Naive B cell (primary cell): ENCODE measurements at regions not wholly inside any gene's neighbourhood (a gene's known extent, or its start where the extent isn't known, plus 50 kb on each side); places are given as distances from the start of the nearest gene placed in this dataset.
A peak's percentile ranks its signal among the peaks of the same experiment; 100 is the strongest.
"Not testable (repeated sequence)": the region's sequence is repeated elsewhere in the genome, so short reads cannot be mapped to it uniquely, and the experiment has no call there.

ENCODE experiments used
- ATAC-seq, 2 donors: fragments of 150-1000 bp; cut with Tn5 transposase; 2 replicates each; pipeline ENCODE4 v1.10.0; 2021; ENCODE audit warnings: low read depth in 2 of 2, mild to moderate bottlenecking in 2 of 2, moderate library complexity in 2 of 2
- DNase-seq: peaks from one replicate; pipeline ENCODE4 v3.0.0; 2022
- H3K27ac Mint-ChIP-seq, 6 donors: one replicate each; pipeline ENCODE4 v1.8.0; 2020 to 2022; ENCODE audit warnings: mild to moderate bottlenecking in 6 of 6, mixed read lengths in 6 of 6, moderate library complexity in 5 of 6, inconsistent platforms in 2 of 6
- H3K27me3 Mint-ChIP-seq, 3 donors: one replicate each; pipeline ENCODE4 v1.8.0; 2021 to 2022; ENCODE audit warnings: mixed read lengths in 3 of 3, mild to moderate bottlenecking in 1 of 3
- H3K36me3 Mint-ChIP-seq, 2 donors: one replicate each; pipeline ENCODE4 v1.8.0; 2020 to 2022; ENCODE audit warnings: mixed read lengths in 2 of 2, inconsistent platforms in 1 of 2, mild to moderate bottlenecking in 1 of 2
- H3K4me1 Mint-ChIP-seq, 3 donors: one replicate each; pipeline ENCODE4 v1.8.0; 2020 to 2022; ENCODE audit warnings: mixed read lengths in 3 of 3, inconsistent platforms in 1 of 3, mild to moderate bottlenecking in 1 of 3, moderate library complexity in 1 of 3
- H3K4me3 Mint-ChIP-seq, 8 donors: one replicate each; pipeline ENCODE4 v1.8.0; 2020 to 2022; ENCODE audit warnings: mild to moderate bottlenecking in 8 of 8, mixed read lengths in 8 of 8, moderate library complexity in 8 of 8, inconsistent platforms in 2 of 8
- H3K9me3 Mint-ChIP-seq, 7 donors: one replicate each; pipeline ENCODE4 v1.8.0; 2020 to 2022; ENCODE audit warnings: mixed read lengths in 7 of 7, mild to moderate bottlenecking in 5 of 7, inconsistent platforms in 2 of 7, moderate library complexity in 1 of 7

GRCh38 chr16:9657641-9658040 lies 524.6 kb downstream of the GRIN2A start:
- no peak for ATAC-seq
- peaks cover 0 to 9% (median 2%) of the 10 kb centered on the region in 7 donors for H3K9me3 Mint-ChIP-seq
- H3K4me1 Mint-ChIP-seq = no peaks in the 10 kb centered on the region
- peaks cover 11 to 26% (median 12%) of the 10 kb centered on the region in 3 donors for H3K27me3 Mint-ChIP-seq
- H3K36me3 Mint-ChIP-seq = no peaks in the 10 kb centered on the region
- H3K27ac Mint-ChIP-seq = no peak overlapping the region
- no peak for DNase-seq
- H3K4me3 Mint-ChIP-seq = no peak overlapping the region

GRCh38 chr16:9658164-9658563 lies 524.1 kb downstream of the GRIN2A start:
- H3K36me3 Mint-ChIP-seq = no peaks in the 10 kb centered on the region
- DNase-seq (no peak), ATAC-seq (no peak)
- no peaks in the 10 kb centered on the region for H3K4me1 Mint-ChIP-seq
- H3K27me3 Mint-ChIP-seq = peaks cover 8 to 27% (median 12%) of the 10 kb centered on the region in 3 donors
- no peak overlapping the region for H3K27ac Mint-ChIP-seq
- no peak overlapping the region for H3K4me3 Mint-ChIP-seq
- peaks cover 0 to 9% (median 2%) of the 10 kb centered on the region in 7 donors for H3K9me3 Mint-ChIP-seq

GRCh38 chr16:9658586-9658985 lies 523.6 kb downstream of the GRIN2A start:
- Mint-ChIP-seq H3K4me1 (no peaks in the 10 kb centered on the region), H3K4me3 (no peak overlapping the region), H3K27me3 (peaks cover 8 to 26% (median 12%) of the 10 kb centered on the region in 3 donors)

DNA sequence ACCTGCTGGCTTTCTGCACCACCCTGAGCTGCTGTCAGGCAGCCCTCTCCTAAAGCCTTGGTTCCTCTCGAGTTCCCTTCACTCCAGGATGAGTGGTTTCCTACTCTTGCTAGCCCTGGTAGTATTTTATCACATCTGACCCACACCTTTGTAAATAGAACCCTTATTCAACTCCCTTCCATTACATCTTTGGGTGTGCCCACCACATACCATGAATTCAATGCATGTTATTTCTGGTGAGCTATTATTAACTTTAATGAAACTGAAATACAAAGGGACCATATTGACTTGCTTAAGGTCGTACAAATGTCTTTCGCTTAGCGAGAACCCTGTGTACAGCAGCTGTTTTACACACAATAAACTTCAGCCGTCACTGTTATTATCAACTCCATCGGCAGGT lies 521.3 kb downstream of the GRIN2A start:
- Mint-ChIP-seq H3K27me3 (peaks cover 5 to 25% (median 12%) of the 10 kb centered on the region in 3 donors), H3K27ac (no peak overlapping the region), H3K4me3 (no peak overlapping the region), H3K36me3 (no peaks in the 10 kb centered on the region), H3K9me3 (peaks cover 0 to 9% (median 2%) of the 10 kb centered on the region in 7 donors), H3K4me1 (no peaks in the 10 kb centered on the region)
- DNase-seq = no peak
- ATAC-seq = no peak

More at GRCh38 chr16:9658586-9658985, 523.6 kb downstream of the GRIN2A start:
- no peak for ATAC-seq
- Mint-ChIP-seq H3K27ac (no peak overlapping the region), H3K36me3 (no peaks in the 10 kb centered on the region), H3K9me3 (peaks cover 0 to 9% (median 2%) of the 10 kb centered on the region in 7 donors)
- DNase-seq = no peak

DNA sequence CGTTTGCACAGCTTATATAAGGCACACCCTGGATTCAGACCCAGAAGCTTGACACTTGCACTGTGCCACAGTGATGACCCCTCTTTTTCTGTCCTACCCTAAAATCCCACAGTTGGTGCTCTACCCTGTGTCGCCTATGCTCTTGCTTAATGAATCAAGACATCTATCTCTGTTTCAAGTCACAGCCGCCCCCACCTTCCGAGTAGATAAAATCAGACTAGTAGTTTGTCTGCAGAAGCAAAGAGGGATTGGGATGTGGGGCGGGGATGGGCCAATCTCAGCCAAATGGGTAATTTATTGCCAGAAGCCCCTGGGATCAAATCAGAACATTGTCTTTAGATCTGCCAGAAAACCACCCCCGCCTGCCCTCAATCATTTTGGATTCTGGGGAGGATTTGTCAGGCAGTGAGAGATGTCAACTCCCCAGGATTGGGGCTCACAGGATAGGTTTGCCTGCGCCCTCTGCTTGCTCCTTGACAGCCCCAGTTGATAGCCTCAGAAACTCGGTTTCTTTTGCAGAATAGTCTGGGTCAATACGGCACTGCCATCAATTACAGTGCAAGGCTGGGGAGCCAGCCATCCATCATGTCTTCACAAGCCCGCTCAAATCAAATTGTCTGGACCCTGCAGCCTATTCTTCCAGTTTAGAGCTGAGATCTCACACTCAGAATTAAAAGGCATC lies 520.8 kb downstream of the GRIN2A start:
- Mint-ChIP-seq H3K27me3 (peaks cover 5 to 25% (median 12%) of the 10 kb centered on the region in 3 donors), H3K4me3 (no peak overlapping the region), H3K9me3 (peaks cover 0 to 9% (median 2%) of the 10 kb centered on the region in 7 donors), H3K36me3 (no peaks in the 10 kb centered on the region), H3K27ac (no peak overlapping the region), H3K4me1 (no peaks in the 10 kb centered on the region)
- DNase-seq = no peak
- ATAC-seq = no peak

DNA sequence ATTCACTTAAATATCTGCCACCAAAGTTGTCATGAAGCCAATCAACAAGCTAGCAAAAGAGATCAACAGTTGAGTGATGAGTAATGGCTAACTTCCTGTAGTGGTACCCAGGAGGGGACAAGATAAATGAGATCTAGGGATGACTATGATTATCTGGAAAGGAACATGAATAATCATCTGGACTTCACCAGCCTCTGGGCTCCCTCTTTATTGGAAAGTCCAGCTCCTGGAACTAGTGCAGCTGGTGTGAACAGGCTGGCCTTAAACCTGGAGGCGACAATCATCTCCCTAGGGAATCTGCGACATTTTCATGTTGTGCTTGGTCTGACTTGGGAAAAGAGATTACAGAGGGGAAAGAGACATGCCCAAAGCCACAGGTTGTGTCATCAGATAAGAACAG lies 518.6 kb downstream of the GRIN2A start:
- Mint-ChIP-seq H3K4me3 (no peak overlapping the region), H3K36me3 (no peaks in the 10 kb centered on the region), H3K27ac (no peak overlapping the region), H3K4me1 (no peaks in the 10 kb centered on the region), H3K9me3 (peaks cover 0 to 6% (median 2%) of the 10 kb centered on the region in 7 donors), H3K27me3 (peaks cover 4 to 29% (median 10%) of the 10 kb centered on the region in 3 donors)
- DNase-seq = no peak
- no peak for ATAC-seq

- peaks cover 4 to 29% (median 10%) of the 10 kb centered on the region in 3 donors for H3K27me3 Mint-ChIP-seq
- DNase-seq (no peak), ATAC-seq (no peak)
- H3K4me3 Mint-ChIP-seq = no peak overlapping the region
- no peaks in the 10 kb centered on the region for H3K36me3 Mint-ChIP-seq
- no peaks in the 10 kb centered on the region for H3K4me1 Mint-ChIP-seq
- no peak overlapping the region for H3K27ac Mint-ChIP-seq
- peaks cover 0 to 7% (median 2%) of the 10 kb centered on the region in 7 donors for H3K9me3 Mint-ChIP-seq
These were observed 516.4 kb downstream of the GRIN2A start for GRCh38 chr16:9665851-9666271.

GRCh38 chr16:9666834-9667480 lies 515.3 kb downstream of the GRIN2A start:
- H3K4me3 Mint-ChIP-seq = no peak overlapping the region
- H3K36me3 Mint-ChIP-seq = no peaks in the 10 kb centered on the region
- no peak overlapping the region for H3K27ac Mint-ChIP-seq
- H3K9me3 Mint-ChIP-seq = peaks cover 0 to 7% (median 2%) of the 10 kb centered on the region in 7 donors
- ATAC-seq = no peak
- peaks cover 4 to 28% (median 10%) of the 10 kb centered on the region in 3 donors for H3K27me3 Mint-ChIP-seq
- no peaks in the 10 kb centered on the region for H3K4me1 Mint-ChIP-seq
- DNase-seq = no peak

DNA sequence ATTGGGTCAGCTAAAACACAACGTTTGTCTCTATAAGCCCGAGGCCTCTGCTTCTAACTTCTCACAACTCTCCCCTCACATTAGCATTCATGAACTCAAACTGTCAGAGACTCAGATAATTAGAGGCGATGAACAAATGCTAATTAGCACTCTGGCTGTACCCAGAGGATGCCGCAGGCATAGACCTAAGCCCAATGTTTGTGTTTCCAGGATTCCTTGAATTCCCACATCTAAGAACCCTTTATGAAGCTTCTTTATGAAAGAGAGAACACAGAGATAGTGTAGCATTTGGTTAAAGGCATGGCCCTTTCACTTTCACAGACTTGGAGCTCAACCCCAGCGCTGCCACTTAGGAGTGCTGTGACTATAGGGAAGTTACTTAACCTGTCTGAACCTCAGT lies 512.2 kb downstream of the GRIN2A start:
- peak overlapping the region in 1 of 6 donors; percentile 2 for H3K27ac Mint-ChIP-seq
- H3K36me3 Mint-ChIP-seq = no peaks in the 10 kb centered on the region
- peaks cover 0 to 7% (median under 1%) of the 10 kb centered on the region in 7 donors for H3K9me3 Mint-ChIP-seq
- ATAC-seq (no peak), DNase-seq (no peak)
- peaks cover 4 to 16% (median 11%) of the 10 kb centered on the region in 3 donors for H3K27me3 Mint-ChIP-seq
- H3K4me1 Mint-ChIP-seq = no peaks in the 10 kb centered on the region
- no peak overlapping the region for H3K4me3 Mint-ChIP-seq

DNA sequence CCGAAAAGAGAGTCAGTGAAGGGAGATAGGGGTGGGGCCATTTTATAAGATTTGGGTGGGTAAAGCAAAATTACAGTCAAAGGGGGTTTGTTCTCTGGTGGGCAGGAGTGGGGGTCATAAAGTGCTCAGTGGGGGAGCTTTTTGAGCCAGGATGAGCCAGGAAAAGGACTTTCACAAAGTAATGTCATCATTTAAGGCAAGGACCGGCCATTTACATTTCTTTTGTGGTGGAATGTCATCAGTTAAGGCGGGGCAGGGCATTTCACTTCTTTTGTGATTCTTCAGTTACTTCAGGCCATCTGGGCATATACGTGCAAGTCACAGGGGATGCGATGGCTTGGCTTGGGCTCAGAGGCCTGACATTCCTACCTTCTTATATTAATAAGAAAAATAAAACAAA lies 511.6 kb downstream of the GRIN2A start:
- H3K27me3 Mint-ChIP-seq = peaks cover 6 to 20% (median 16%) of the 10 kb centered on the region in 3 donors
- H3K9me3 Mint-ChIP-seq, ATAC-seq, DNase-seq, H3K4me1 Mint-ChIP-seq, H3K4me3 Mint-ChIP-seq, H3K36me3 Mint-ChIP-seq: not testable (repeated sequence)
- H3K27ac Mint-ChIP-seq = peak overlapping the region in 1 of 6 donors; percentile 2

DNA sequence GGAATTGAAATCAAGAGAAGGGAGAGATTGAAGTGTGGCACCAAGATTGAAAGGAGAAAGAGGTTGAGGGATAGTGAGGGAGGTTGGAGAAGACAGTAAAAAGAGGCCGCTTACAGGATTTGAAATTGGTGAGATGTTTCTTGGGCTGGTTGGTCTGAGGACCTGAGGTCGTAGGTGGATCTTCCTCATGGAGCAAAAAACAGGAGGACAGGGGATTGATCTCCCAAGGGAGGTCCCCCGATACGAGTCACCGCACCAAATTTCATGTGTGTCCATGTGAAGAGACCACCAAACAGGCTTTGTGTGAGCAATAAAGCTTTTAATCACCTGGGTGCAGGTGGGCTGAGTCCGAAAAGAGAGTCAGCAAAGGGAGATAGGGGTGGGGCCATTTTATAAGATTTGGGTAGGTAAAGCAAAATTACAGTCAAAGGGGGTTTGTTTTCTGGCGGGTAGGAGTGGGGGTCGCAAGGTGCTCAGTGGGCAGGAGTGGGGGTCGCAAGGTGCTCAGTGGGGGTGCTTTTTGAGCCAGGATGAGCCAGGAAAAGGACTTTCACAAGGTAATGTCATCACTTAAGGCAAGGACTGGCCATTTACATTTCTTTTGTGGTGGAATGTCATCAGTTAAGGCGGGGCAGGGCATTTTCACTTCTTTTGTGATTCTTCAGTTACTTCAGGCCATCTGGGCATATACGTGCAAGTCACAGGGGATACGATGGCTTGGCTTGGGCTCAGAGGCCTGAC lies 505.5 kb downstream of the GRIN2A start:
- H3K4me3 Mint-ChIP-seq, DNase-seq, H3K9me3 Mint-ChIP-seq, H3K36me3 Mint-ChIP-seq, H3K4me1 Mint-ChIP-seq, H3K27ac Mint-ChIP-seq, ATAC-seq: not testable (repeated sequence)
- peaks cover 13 to 25% (median 21%) of the 10 kb centered on the region in 3 donors for H3K27me3 Mint-ChIP-seq

GRCh38 chr16:9677301-9677653 lies 505.0 kb downstream of the GRIN2A start:
- ATAC-seq (no peak), DNase-seq (no peak)
- H3K4me3 Mint-ChIP-seq = peak overlapping the region in 1 of 8 donors; percentile 10
- H3K9me3 Mint-ChIP-seq = peaks cover 0 to 4% (median 0%) of the 10 kb centered on the region in 7 donors
- H3K27ac Mint-ChIP-seq = no peak overlapping the region
- peaks cover 13 to 25% (median 21%) of the 10 kb centered on the region in 3 donors for H3K27me3 Mint-ChIP-seq
- H3K36me3 Mint-ChIP-seq = no peaks in the 10 kb centered on the region
- H3K4me1 Mint-ChIP-seq = no peaks in the 10 kb centered on the region

DNA sequence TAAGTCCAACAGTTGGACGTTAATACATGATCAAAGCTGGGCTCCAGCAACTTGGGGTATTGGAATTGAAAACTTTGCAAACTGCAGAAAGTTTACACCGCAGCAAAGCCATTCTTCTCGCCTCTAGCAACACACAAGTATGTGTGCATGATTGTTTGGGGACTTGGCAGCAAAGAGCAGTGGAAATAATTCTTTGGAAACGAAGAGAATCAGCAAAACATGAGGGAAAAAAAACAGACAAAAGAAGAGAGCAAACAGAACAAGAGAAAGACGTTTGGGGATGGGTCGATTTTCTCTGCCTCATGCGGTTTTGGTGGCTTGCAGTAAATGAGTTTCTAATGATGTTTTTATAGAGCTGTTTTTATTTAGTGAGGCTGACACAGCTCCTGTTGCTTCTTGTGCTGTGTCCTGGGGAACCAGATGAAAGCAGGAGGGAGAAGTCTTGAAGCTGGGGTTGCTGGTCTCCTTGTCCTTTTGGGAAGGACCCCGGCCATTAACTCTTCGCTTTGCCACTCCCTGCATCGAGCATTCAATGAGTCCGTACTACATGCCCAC lies 502.9 kb downstream of the GRIN2A start:
- H3K27me3 Mint-ChIP-seq = peaks cover 13 to 25% (median 25%) of the 10 kb centered on the region in 3 donors
- peak overlapping the region in 1 of 6 donors; percentile 6 for H3K27ac Mint-ChIP-seq
- peaks cover 5 to 21% (median 7%) of the 10 kb centered on the region in 7 donors for H3K9me3 Mint-ChIP-seq
- DNase-seq (no peak), ATAC-seq (no peak)
- H3K4me1 Mint-ChIP-seq = no peaks in the 10 kb centered on the region
- H3K36me3 Mint-ChIP-seq = peaks cover 7 to 13% of the 10 kb centered on the region in 2 donors
- H3K4me3 Mint-ChIP-seq = no peak overlapping the region
